ENCODE measurements at regions not wholly inside any gene's neighbourhood (a gene's known extent, or its start where the extent isn't known, plus 50 kb on each side); places are given as distances from the start of the nearest gene placed in this dataset.

DNA sequence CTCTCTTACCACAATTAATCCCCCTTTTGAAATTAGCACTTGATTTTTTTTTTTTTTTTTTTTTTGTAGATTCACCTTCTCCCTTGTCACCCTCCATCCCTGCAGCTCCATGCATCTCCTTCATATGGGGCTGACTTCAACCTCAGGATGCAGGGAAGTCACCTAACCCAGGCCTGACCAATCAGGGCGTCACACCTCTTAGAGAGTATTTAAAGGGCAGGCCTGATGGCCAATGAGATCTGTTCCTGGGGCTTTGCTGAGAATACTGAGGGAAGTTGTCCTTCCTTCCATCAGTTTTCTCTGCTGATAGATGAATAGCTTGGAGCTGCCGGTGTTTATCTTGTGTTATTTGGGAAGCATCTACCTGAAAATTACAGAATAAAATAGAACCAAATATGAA lies 1104.7 kb upstream of the TMEM132C start:
- no peak overlapping the region for H2AFZ ChIP-seq
- no peaks in the 10 kb centered on the region for H3K79me2 ChIP-seq (ENCODE audit: low read depth)
- POLR2A ChIA-PET (ENCODE audit: unreplicated experiment), result no interaction called here
- CTCF ChIA-PET, result interaction anchor here (1.2 kb wide), 1 partner anchor 35 kb away, joined by 3 read pairs; no protein-coding TSS in a partner anchor
- no peaks in the 10 kb centered on the region; the same call in 1 of the 2 replicates for H3K9me3 ChIP-seq (ENCODE audit: insufficient read depth, low read depth)
- H3F3A ChIP-seq (ENCODE audit: insufficient read depth, low read depth), result 0 out of 2 replicates have a peak, but pooled peaks cover 3% of the 10 kb centered on the region
- H3K36me3 ChIP-seq (ENCODE audit: low read depth), result no peaks in the 10 kb centered on the region
- no peak overlapping the region for H3K27ac ChIP-seq
- H3K27me3 ChIP-seq (ENCODE audit: insufficient read depth, low read depth), result no peaks in the 10 kb centered on the region
- no peaks in the 10 kb centered on the region for H4K20me1 ChIP-seq (ENCODE audit: insufficient read depth)
- no TSS peak for BruUV-seq (replicated peaks)
- H3K4me1 ChIP-seq (replicated peaks; ENCODE audit: insufficient read depth), result peaks cover 25% of the 10 kb centered on the region
- no peak overlapping the region for H3K4me3 ChIP-seq
- H3K4me2 ChIP-seq, result no peak overlapping the region
- no peak for DNase-seq
- no peaks in the 10 kb centered on the region for H3K9me2 ChIP-seq (ENCODE audit: insufficient read depth)
- intact Hi-C loops (cut with micrococcal nuclease; ENCODE audit: unreplicated experiment), result loop anchor here (5.0 kb wide), 1 partner anchor 55 kb away; no protein-coding TSS in a partner anchor
- TF ChIP-seq EZH2 (IDR thresholded peaks at IDR 0.05; ENCODE audit: low read depth), result no peak
- TF ChIP-seq, protein P1, sequence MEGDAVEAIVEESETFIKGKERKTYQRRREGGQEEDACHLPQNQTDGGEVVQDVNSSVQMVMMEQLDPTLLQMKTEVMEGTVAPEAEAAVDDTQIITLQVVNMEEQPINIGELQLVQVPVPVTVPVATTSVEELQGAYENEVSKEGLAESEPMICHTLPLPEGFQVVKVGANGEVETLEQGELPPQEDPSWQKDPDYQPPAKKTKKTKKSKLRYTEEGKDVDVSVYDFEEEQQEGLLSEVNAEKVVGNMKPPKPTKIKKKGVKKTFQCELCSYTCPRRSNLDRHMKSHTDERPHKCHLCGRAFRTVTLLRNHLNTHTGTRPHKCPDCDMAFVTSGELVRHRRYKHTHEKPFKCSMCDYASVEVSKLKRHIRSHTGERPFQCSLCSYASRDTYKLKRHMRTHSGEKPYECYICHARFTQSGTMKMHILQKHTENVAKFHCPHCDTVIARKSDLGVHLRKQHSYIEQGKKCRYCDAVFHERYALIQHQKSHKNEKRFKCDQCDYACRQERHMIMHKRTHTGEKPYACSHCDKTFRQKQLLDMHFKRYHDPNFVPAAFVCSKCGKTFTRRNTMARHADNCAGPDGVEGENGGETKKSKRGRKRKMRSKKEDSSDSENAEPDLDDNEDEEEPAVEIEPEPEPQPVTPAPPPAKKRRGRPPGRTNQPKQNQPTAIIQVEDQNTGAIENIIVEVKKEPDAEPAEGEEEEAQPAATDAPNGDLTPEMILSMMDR (conservative IDR thresholded peaks at IDR 0.05), result no peak

- H3K27me3 ChIP-seq (ENCODE audit: insufficient read depth, low read depth), result no peaks in the 10 kb centered on the region
- H3F3A ChIP-seq (ENCODE audit: insufficient read depth, low read depth), result 0 out of 2 replicates have a peak, but pooled peaks cover 3% of the 10 kb centered on the region
- DNase-seq, result peak in 1 of 2 experiments; percentile 33
- H3K79me2 ChIP-seq (ENCODE audit: low read depth), result no peaks in the 10 kb centered on the region
- H3K36me3 ChIP-seq (ENCODE audit: low read depth), result no peaks in the 10 kb centered on the region
- TF ChIP-seq, protein P1 (conservative IDR thresholded peaks at IDR 0.05), result no peak
- TF ChIP-seq EZH2 (IDR thresholded peaks at IDR 0.05; ENCODE audit: low read depth), result no peak
- no peaks in the 10 kb centered on the region for H3K9me2 ChIP-seq (ENCODE audit: insufficient read depth)
- H3K4me2 ChIP-seq, result peak overlapping the region; percentile 13
- no peaks in the 10 kb centered on the region for H4K20me1 ChIP-seq (ENCODE audit: insufficient read depth)
- no TSS peak for BruUV-seq (replicated peaks)
- no peaks in the 10 kb centered on the region; the same call in 1 of the 2 replicates for H3K9me3 ChIP-seq (ENCODE audit: insufficient read depth, low read depth)
- ChIA-PET CTCF (interaction anchor here (1.2 kb wide), 1 partner anchor 36 kb away, joined by 3 read pairs; no protein-coding TSS in a partner anchor), POLR2A (ENCODE audit: unreplicated experiment) (interaction anchor here (0.7 kb wide), 1 partner anchor 55 kb away, joined by 5 read pairs; no protein-coding TSS in a partner anchor)
- peak overlapping the region; percentile 8; the same call in 1 of the 2 replicates for H3K27ac ChIP-seq
- intact Hi-C loops (cut with micrococcal nuclease; ENCODE audit: unreplicated experiment), result loop anchor here (5.0 kb wide), 1 partner anchor 56 kb away; no protein-coding TSS in a partner anchor
- H2AFZ ChIP-seq, result no peak overlapping the region
- no peak overlapping the region for H3K4me3 ChIP-seq
- H3K4me1 ChIP-seq (replicated peaks; ENCODE audit: insufficient read depth), result peaks cover 25% of the 10 kb centered on the region
These were observed 1104.1 kb upstream of the TMEM132C start for GRCh38 chr12:127162902-127163301.

GRCh38 chr12:127165567-127166392 lies 1101.2 kb upstream of the TMEM132C start:
- H3K4me2 ChIP-seq, result peak overlapping the region; percentile 68
- no peaks in the 10 kb centered on the region for H3K9me2 ChIP-seq (ENCODE audit: insufficient read depth)
- ChIA-PET CTCF (interaction anchor here (0.6 to 0.7 kb wide), 3 partner anchors 38 to 57 kb away, joined by 3 to 5 read pairs (median 3); no protein-coding TSS in a partner anchor), POLR2A (ENCODE audit: unreplicated experiment) (interaction anchor here (0.6 to 0.7 kb wide), 2 partner anchors 81 to 351 kb away, joined by 8 to 21 read pairs; no protein-coding TSS in a partner anchor)
- no peak for TF ChIP-seq EZH2 (IDR thresholded peaks at IDR 0.05; ENCODE audit: low read depth)
- TF ChIP-seq, protein P1 (conservative IDR thresholded peaks at IDR 0.05), result no peak
- no peaks in the 10 kb centered on the region; the same call in 1 of the 2 replicates for H3K9me3 ChIP-seq (ENCODE audit: insufficient read depth, low read depth)
- DNase-seq, result peak; percentile 72 to 92
- peak overlapping the region; percentile 65; the same call in 1 of the 2 replicates for H2AFZ ChIP-seq
- H3K27me3 ChIP-seq (ENCODE audit: insufficient read depth, low read depth), result no peaks in the 10 kb centered on the region
- no peaks in the 10 kb centered on the region for H4K20me1 ChIP-seq (ENCODE audit: insufficient read depth)
- intact Hi-C loops (cut with micrococcal nuclease; ENCODE audit: unreplicated experiment), result loop anchor here (1.0 kb wide), 1 partner anchor 39 kb away; no protein-coding TSS in a partner anchor
- H3K36me3 ChIP-seq (ENCODE audit: low read depth), result no peaks in the 10 kb centered on the region
- H3K79me2 ChIP-seq (ENCODE audit: low read depth), result no peaks in the 10 kb centered on the region
- H3K4me1 ChIP-seq (replicated peaks; ENCODE audit: insufficient read depth), result peaks cover 25% of the 10 kb centered on the region
- BruUV-seq (replicated peaks), result TSS peak; percentile 98
- H3K27ac ChIP-seq, result peak overlapping the region; percentile 79
- peak overlapping the region; percentile 52; the same call in 1 of the 2 replicates for H3K4me3 ChIP-seq
- 0 out of 2 replicates have a peak, but pooled peaks cover 3% of the 10 kb centered on the region for H3F3A ChIP-seq (ENCODE audit: insufficient read depth, low read depth)
